SK-N-SH (cell line): ENCODE measurements at regions not wholly inside any gene's neighbourhood (a gene's known extent, or its start where the extent isn't known, plus 50 kb on each side); places are given as distances from the start of the nearest gene placed in this dataset.

Source experiments
- CTCF ChIA-PET: fragments of 300-600, 350-600 bp; formaldehyde crosslinking; extraction: SDS; loops from one replicate; lab custom pipeline; 2021; lab: Yijun Ruan, JAX
- POLR2A ChIA-PET: fragments of 350-600 bp; sonication (Branson Sonifier 250); formaldehyde crosslinking; extraction: SDS; loops from one replicate; lab custom pipeline; 2020; ENCODE audit warnings: antibody characterized with exemption, inconsistent platforms; lab: Yijun Ruan, JAX
- DNase-seq: peaks from one replicate; pipeline ENCODE4 v3.0.0; 2012
- H2AFZ ChIP-seq: fragments of 200-600 bp; sonication (generic); 2 replicates; pipeline ENCODE4 v1.8.1; 2016; ENCODE audit warnings: antibody characterized with exemption, mild to moderate bottlenecking, low read depth
- H3F3A ChIP-seq: fragments of 200-600 bp; sonication (generic); replicated peaks from 2 replicates; pipeline ENCODE3; 2016; ENCODE audit warnings: antibody characterized with exemption, mild to moderate bottlenecking; ENCODE audit not compliant: insufficient read depth
- H3K27ac ChIP-seq, 2 experiments: fragments of 200-500 bp in 1 of 2; fragments of 200-600 bp in 1 of 2; sonication (Bioruptor generic) in 1 of 2; sonication (generic), shearing (Covaris generic) in 1 of 2; 2 replicates each; pipeline versions ENCODE4 v1.5.1 to v1.6.1; 2014 to 2016; ENCODE audit warnings: low read depth in 2 of 2, inconsistent platforms in 1 of 2, low read length in 1 of 2, mild to moderate bottlenecking in 1 of 2, mixed read lengths in 1 of 2
- H3K27me3 ChIP-seq: fragments of 200-600 bp; sonication (generic), shearing (Covaris generic); 2 replicates; pipeline ENCODE4 v1.6.1; 2016; ENCODE audit warnings: mixed run types; ENCODE audit not compliant: insufficient read depth
- H3K36me3 ChIP-seq, 2 experiments: fragments of 200-500 bp in 1 of 2; fragments of 200-600 bp in 1 of 2; sonication (Bioruptor generic) in 1 of 2; sonication (generic) in 1 of 2; replicated peaks in 1 of 2; 2 replicates each; pipeline versions ENCODE3 to v1.5.1; 2014 to 2016; ENCODE audit warnings: low read length in 1 of 2, mild to moderate bottlenecking in 1 of 2; ENCODE audit not compliant: insufficient read depth in 2 of 2, control insufficient read depth in 1 of 2
- H3K4me1 ChIP-seq, 2 experiments: fragments of 200-500 bp in 1 of 2; fragments of 200-600 bp in 1 of 2; sonication (Bioruptor generic) in 1 of 2; sonication (generic), shearing (Covaris generic) in 1 of 2; 2 replicates each; pipeline versions ENCODE4 v1.5.1 to v1.6.1; 2014 to 2016; ENCODE audit warnings: low read depth in 1 of 2, low read length in 1 of 2, mixed run types in 1 of 2; ENCODE audit not compliant: insufficient read depth in 2 of 2, control insufficient read depth in 1 of 2
- H3K4me2 ChIP-seq: fragments of 200-600 bp; sonication (generic), shearing (Covaris generic); 2 replicates; pipeline ENCODE4 v1.6.1; 2017; ENCODE audit warnings: mixed run types
- H3K4me3 ChIP-seq, 2 experiments: fragments of 200-500 bp in 1 of 2; fragments of 200-600 bp in 1 of 2; sonication (Bioruptor generic) in 1 of 2; sonication (generic), shearing (Covaris generic) in 1 of 2; 2 replicates each; pipeline versions ENCODE4 v1.5.1 to v1.8.1; 2014 to 2016; ENCODE audit warnings: low read depth in 2 of 2, inconsistent platforms in 1 of 2, low read length in 1 of 2, mild to moderate bottlenecking in 1 of 2, mixed read lengths in 1 of 2, moderate library complexity in 1 of 2
- H3K79me2 ChIP-seq: fragments of 200-600 bp; sonication (generic); 2 replicates; pipeline ENCODE4 v1.8.1; 2017; ENCODE audit warnings: mild to moderate bottlenecking; ENCODE audit not compliant: insufficient read depth
- H3K9ac ChIP-seq: fragments of 200-600 bp; sonication (generic); 2 replicates; pipeline ENCODE4 v1.6.1; 2017; ENCODE audit warnings: mixed run types
- H3K9me2 ChIP-seq: fragments of 200-600 bp; sonication (generic); 2 replicates; pipeline ENCODE4 v1.6.1; 2017; ENCODE audit warnings: mixed run types
- H3K9me3 ChIP-seq: fragments of 200-600 bp; sonication (generic); 2 replicates; pipeline ENCODE4 v1.6.1; 2017; ENCODE audit warnings: mixed run types, mild to moderate bottlenecking, moderate library complexity
- H4K20me1 ChIP-seq: fragments of 200-600 bp; sonication (generic); 2 replicates; pipeline ENCODE4 v1.6.1; 2017; ENCODE audit warnings: mild to moderate bottlenecking, mixed run types; ENCODE audit not compliant: insufficient read depth
- ELF1 ChIP-seq: IDR thresholded peaks from 2 replicates; pipeline ENCODE4 v1.4.0; 2012
- FOSL2 ChIP-seq: IDR thresholded peaks from 2 replicates; pipeline ENCODE4 v1.4.0; 2012; ENCODE audit warnings: low read depth, mild to moderate bottlenecking, moderate library complexity, borderline replicate concordance
- FOXJ3 ChIP-seq: sonication (generic); formaldehyde crosslinking; IDR thresholded peaks from 2 replicates; pipeline ENCODE4 v1.5.1; 2020; ENCODE audit warnings: mild to moderate bottlenecking, missing genetic modification reagents
- JUND ChIP-seq: IDR thresholded peaks from 2 replicates; pipeline ENCODE4 v1.4.0; 2012
- MEF2A ChIP-seq: IDR thresholded peaks from 2 replicates; pipeline ENCODE4 v1.4.0; 2012; ENCODE audit warnings: low read depth, borderline replicate concordance
- MXI1 ChIP-seq: IDR thresholded peaks from 2 replicates; pipeline ENCODE4 v1.6.1; 2012; ENCODE audit warnings: mild to moderate bottlenecking, low read depth, low read length, improper control_type of control experiment
- NFIC ChIP-seq: IDR thresholded peaks from 2 replicates; pipeline ENCODE4 v1.4.0; 2012; ENCODE audit warnings: borderline replicate concordance
- NRF1 ChIP-seq: IDR thresholded peaks from 2 replicates; pipeline ENCODE4 v1.6.1; 2012; ENCODE audit warnings: low read depth, mild to moderate bottlenecking, low read length
- POLR2AphosphoS5 ChIP-seq: IDR thresholded peaks from 2 replicates; pipeline ENCODE4 v1.6.1; 2012; ENCODE audit warnings: low read depth, low read length
- RCOR1 ChIP-seq: fragments of 150-350 bp; IDR thresholded peaks from 2 replicates; pipeline ENCODE4 v1.6.1; 2017; ENCODE audit warnings: antibody characterized with exemption, low read length
- RFX5 ChIP-seq: IDR thresholded peaks from 2 replicates; pipeline ENCODE4 v1.6.1; 2012; ENCODE audit warnings: mild to moderate bottlenecking, improper control_type of control experiment, low read length
- RXRA ChIP-seq: IDR thresholded peaks from 2 replicates; pipeline ENCODE4 v1.4.0; 2012; ENCODE audit warnings: low read depth, mild to moderate bottlenecking, borderline replicate concordance
- SMC3 ChIP-seq: IDR thresholded peaks from 2 replicates; pipeline ENCODE4 v1.6.1; 2012; ENCODE audit warnings: low read depth, low read length, improper control_type of control experiment
- TEAD4 ChIP-seq: IDR thresholded peaks from 2 replicates; pipeline ENCODE4 v1.4.0; 2012; ENCODE audit warnings: mild to moderate bottlenecking, borderline replicate concordance; ENCODE audit not compliant: insufficient read depth
- WGBS: methylation state at CpG from one replicate; pipeline ENCODE4 v1.1.6; 2017; ENCODE audit warnings: low lambda C conversion rate; 5-methylcytosine and 5-hydroxymethylcytosine counted together
- TF ChIP-seq, protein P1 (sequence below): IDR thresholded peaks from 2 replicates; pipeline ENCODE4 v1.4.0; 2012; ENCODE audit warnings: low read depth
- TF ChIP-seq, protein P2 (sequence below): fragments of 150-350 bp; IDR thresholded peaks from 2 replicates; pipeline ENCODE4 v1.6.1; 2017; ENCODE audit warnings: antibody characterized with exemption, low read length, low read depth, borderline replicate concordance
- TF ChIP-seq, protein P3 (sequence below): IDR thresholded peaks from 2 replicates; pipeline ENCODE4 v1.4.0; 2012; ENCODE audit warnings: low read depth, borderline replicate concordance

DNA sequence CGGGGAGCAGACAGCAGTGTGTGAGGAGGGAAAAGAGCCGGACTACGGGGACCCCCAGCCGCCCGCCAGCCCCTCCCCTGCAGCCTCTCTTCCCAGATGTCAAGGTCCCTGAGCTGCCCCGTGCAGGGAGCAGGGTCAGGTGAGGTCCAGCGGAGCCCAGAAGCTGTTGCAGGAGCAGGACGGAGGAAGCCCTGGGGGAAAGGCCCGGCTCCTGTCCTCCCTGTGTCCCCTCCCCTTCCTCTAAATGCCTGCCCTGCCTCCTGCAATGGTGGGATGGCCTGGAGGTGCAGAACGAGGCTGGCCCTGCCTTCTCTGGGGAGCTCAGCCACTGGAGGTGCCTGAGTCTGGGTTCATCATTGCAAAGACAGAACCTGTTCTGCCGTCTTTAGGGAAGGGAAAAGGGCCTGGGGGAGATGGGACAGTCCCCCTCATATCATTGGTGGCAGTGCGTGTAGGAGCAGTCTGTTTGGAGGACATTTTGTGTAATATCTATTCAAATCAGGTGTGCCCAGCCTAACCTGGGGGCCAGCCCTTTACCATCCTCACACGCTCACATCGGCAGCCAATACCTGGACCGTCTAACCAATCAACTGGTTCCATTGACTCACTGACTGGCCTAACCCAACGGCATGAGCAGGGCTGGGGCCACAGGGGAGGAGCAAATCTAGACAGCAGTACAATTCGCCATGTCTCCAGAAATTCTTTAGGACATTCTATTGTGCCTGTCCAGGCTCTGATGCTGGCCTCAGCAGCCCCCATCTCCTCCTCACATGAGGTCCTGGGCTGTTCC, 364.1 kb upstream of the SFSWAP start (continued):
- TF ChIP-seq MXI1 (no peak), RCOR1 (no peak), RFX5 (no peak)

DNA sequence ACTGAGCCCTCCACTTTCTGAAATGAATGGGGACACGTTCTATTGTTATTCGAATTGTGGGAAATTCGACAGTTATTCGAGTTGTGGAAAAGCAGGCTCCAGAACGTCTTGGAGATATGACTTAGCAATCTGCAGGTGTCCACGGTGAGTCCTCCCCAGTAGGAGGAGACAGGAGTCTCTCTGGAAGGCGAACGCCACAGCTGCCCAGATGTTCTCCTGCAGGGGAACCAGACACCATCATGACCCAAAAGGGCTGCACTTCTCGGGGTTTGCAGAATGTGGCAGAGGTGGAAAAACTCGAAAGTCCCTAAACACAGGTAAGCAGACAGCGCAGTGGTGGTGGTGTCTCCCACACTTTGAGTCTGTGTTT, 363.6 kb upstream of the SFSWAP start:
- H3K9me2 ChIP-seq = no peaks in the 10 kb centered on the region
- no peak overlapping the region for H3K9ac ChIP-seq
- POLR2A ChIA-PET = no interaction called here
- no peak overlapping the region for H3K4me2 ChIP-seq
- H3K27me3 ChIP-seq = no peaks in the 10 kb centered on the region
- no peak overlapping the region for H3K4me3 ChIP-seq
- no peaks in the 10 kb centered on the region for H3K9me3 ChIP-seq
- H3K27ac ChIP-seq = no peak overlapping the region
- H3K36me3 ChIP-seq = no peaks in the 10 kb centered on the region
- H4K20me1 ChIP-seq = no peaks in the 10 kb centered on the region
- no peak overlapping the region for H2AFZ ChIP-seq
- H3F3A ChIP-seq = no peaks in the 10 kb centered on the region
- H3K79me2 ChIP-seq = no peaks in the 10 kb centered on the region
- 45% methylated on average over 10 of the region's 11 CpGs for WGBS
- DNase-seq = no peak
- CTCF ChIA-PET = no interaction called here
- TF ChIP-seq NFIC (no peak), TEAD4 (no peak), SMC3 (no peak), RXRA (no peak), MEF2A (no peak), POLR2AphosphoS5 (no peak), JUND (no peak), MXI1 (no peak), NRF1 (no peak), FOSL2 (no peak), FOXJ3 (CRISPR knock-in tag) (no peak), ELF1 (no peak)
- TF ChIP-seq, protein P1, sequence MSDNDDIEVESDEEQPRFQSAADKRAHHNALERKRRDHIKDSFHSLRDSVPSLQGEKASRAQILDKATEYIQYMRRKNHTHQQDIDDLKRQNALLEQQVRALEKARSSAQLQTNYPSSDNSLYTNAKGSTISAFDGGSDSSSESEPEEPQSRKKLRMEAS = no peak
- TF ChIP-seq, protein P2, sequence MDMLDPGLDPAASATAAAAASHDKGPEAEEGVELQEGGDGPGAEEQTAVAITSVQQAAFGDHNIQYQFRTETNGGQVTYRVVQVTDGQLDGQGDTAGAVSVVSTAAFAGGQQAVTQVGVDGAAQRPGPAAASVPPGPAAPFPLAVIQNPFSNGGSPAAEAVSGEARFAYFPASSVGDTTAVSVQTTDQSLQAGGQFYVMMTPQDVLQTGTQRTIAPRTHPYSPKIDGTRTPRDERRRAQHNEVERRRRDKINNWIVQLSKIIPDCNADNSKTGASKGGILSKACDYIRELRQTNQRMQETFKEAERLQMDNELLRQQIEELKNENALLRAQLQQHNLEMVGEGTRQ = no peak
- TF ChIP-seq, protein P3, sequence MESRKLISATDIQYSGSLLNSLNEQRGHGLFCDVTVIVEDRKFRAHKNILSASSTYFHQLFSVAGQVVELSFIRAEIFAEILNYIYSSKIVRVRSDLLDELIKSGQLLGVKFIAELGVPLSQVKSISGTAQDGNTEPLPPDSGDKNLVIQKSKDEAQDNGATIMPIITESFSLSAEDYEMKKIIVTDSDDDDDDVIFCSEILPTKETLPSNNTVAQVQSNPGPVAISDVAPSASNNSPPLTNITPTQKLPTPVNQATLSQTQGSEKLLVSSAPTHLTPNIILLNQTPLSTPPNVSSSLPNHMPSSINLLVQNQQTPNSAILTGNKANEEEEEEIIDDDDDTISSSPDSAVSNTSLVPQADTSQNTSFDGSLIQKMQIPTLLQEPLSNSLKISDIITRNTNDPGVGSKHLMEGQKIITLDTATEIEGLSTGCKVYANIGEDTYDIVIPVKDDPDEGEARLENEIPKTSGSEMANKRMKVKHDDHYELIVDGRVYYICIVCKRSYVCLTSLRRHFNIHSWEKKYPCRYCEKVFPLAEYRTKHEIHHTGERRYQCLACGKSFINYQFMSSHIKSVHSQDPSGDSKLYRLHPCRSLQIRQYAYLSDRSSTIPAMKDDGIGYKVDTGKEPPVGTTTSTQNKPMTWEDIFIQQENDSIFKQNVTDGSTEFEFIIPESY = no peak
- peaks cover 0 to 3% of the 10 kb centered on the region in 2 experiments; a peak in 1 of 4 replicates for H3K4me1 ChIP-seq
